Calu3 (cell line): ENCODE measurements at regions not wholly inside any gene's neighbourhood (a gene's known extent, or its start where the extent isn't known, plus 50 kb on each side); places are given as distances from the start of the nearest gene placed in this dataset.

ENCODE experiments used
- BruUV-seq: library from RNA; stranded (reverse); fragments of 400-500 nt; replicated peaks from 2 replicates; lab custom pipeline; 2021; lab: Mats Ljungman, UMichigan
- CTCF ChIA-PET: fragments of 300-600 bp; sonication (Branson Sonifier 250); formaldehyde crosslinking; loops from one replicate; lab custom pipeline; 2022; ENCODE audit warnings: antibody characterized with exemption; lab: Charles Lee
- DNase-seq: peaks from one replicate; pipeline ENCODE4 v3.0.0; 2022
- H3K27ac Mint-ChIP-seq: one replicate; pipeline ENCODE4 v1.8.0; 2022; ENCODE audit warnings: mixed read lengths; ENCODE audit not compliant: unreplicated experiment
- H3K27me3 Mint-ChIP-seq: one replicate; pipeline ENCODE4 v1.8.0; 2022; ENCODE audit warnings: mixed read lengths; ENCODE audit not compliant: unreplicated experiment
- H3K36me3 Mint-ChIP-seq: one replicate; pipeline ENCODE4 v1.8.0; 2022; ENCODE audit warnings: mild to moderate bottlenecking, moderate library complexity, mixed read lengths; ENCODE audit not compliant: insufficient read depth, unreplicated experiment
- H3K4me1 Mint-ChIP-seq: one replicate; pipeline ENCODE4 v1.8.0; 2022; ENCODE audit warnings: mild to moderate bottlenecking, low read depth, mixed read lengths; ENCODE audit not compliant: unreplicated experiment
- H3K4me3 Mint-ChIP-seq: one replicate; pipeline ENCODE4 v1.8.0; 2022; ENCODE audit warnings: mild to moderate bottlenecking, low read depth, moderate library complexity, mixed read lengths; ENCODE audit not compliant: unreplicated experiment
- H3K9me3 Mint-ChIP-seq: one replicate; pipeline ENCODE4 v1.8.0; 2022; ENCODE audit warnings: low read depth, mixed read lengths; ENCODE audit not compliant: unreplicated experiment
- intact Hi-C: fragments of 100-400 bp; cut with micrococcal nuclease; formaldehyde crosslinking; loops from one replicate; pipeline ENCODE4 v1.10.0; 2022; ENCODE audit not compliant: unreplicated experiment
- TF ChIP-seq, protein P1 (sequence below): fragments of 200-600 bp; IDR thresholded peaks from one replicate; pipeline ENCODE4 v1.8.0; 2022; ENCODE audit warnings: antibody characterized with exemption; ENCODE audit not compliant: unreplicated experiment

DNA sequence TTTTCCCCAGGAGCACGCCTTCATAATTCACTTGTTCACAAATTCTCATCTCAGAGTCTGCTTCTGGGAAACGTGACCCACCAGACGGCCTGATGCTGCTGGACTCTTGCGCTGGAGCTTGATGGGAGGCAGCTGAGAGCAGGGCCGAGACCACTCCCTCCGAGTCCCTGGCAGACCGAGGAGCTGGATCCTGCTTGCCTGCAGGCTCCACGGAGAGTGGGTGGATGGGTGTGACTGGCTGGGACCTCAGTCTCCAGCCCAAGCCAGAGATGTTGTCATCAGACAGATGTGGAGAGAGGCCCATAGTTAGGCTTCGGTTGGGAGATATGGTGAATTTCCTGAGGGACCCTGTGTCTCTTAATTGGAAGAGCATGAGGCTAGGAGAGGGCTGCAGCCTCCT lies 76.4 kb downstream of the TSN start:
- no peak for DNase-seq
- TF ChIP-seq, protein P1, sequence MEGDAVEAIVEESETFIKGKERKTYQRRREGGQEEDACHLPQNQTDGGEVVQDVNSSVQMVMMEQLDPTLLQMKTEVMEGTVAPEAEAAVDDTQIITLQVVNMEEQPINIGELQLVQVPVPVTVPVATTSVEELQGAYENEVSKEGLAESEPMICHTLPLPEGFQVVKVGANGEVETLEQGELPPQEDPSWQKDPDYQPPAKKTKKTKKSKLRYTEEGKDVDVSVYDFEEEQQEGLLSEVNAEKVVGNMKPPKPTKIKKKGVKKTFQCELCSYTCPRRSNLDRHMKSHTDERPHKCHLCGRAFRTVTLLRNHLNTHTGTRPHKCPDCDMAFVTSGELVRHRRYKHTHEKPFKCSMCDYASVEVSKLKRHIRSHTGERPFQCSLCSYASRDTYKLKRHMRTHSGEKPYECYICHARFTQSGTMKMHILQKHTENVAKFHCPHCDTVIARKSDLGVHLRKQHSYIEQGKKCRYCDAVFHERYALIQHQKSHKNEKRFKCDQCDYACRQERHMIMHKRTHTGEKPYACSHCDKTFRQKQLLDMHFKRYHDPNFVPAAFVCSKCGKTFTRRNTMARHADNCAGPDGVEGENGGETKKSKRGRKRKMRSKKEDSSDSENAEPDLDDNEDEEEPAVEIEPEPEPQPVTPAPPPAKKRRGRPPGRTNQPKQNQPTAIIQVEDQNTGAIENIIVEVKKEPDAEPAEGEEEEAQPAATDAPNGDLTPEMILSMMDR, result no peak
- Mint-ChIP-seq H3K36me3 (no peaks in the 10 kb centered on the region), H3K4me1 (no peaks in the 10 kb centered on the region), H3K27me3 (peaks cover 27% of the 10 kb centered on the region), H3K27ac (no peak overlapping the region), H3K4me3 (no peak overlapping the region), H3K9me3 (no peaks in the 10 kb centered on the region)
- intact Hi-C loops, result no loop called here
- no TSS peak for BruUV-seq
- CTCF ChIA-PET, result interaction anchor here (0.7 kb wide), 1 partner anchor 25 kb away, joined by 3 read pairs; no protein-coding TSS in a partner anchor

DNA sequence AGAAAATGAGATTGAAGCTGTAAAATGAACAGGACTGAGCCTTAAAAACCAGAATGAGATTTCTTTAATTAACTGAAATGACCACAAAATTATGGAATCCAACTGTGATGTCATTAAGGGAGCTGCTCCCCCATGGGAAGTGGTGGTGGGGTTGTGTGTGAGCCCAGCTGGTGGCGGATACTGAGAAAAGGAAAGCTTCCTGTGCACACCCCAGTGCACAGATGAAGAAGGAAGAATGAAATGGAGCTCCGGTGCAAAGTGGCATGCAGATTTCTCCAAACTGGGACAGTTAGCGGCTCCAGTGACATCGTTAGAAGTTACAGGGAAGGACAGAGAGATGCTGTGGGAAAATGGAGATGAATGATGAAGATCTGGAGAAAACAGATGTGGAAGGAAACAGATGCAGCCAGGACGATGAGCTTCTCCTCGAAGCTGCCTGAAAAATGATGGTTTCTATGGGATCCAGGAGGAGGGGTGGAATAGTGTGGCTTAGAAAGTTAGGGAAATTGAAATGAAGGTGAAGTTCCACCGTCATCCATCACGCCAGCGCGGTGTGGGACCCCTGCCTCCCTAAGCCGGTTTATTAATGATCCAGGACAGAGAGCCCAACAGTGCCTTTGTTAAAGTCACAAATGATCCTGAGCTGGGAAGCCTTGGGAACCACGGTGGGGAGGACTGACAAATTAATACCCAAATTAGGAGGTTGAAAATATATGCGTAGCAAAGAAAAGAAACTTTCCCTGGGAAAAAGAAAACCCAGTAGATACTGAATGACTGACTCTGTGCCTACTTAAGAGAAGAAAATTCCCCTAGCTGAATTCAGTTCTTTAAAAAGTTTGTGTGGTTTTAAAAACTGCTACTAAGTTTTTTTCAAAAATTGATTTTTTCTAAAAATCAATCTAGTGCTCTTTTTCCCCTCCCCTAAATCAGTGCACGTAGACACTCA lies 77.2 kb downstream of the TSN start:
- DNase-seq, result no peak
- no TSS peak for BruUV-seq
- intact Hi-C loops, result no loop called here
- H3K27me3 Mint-ChIP-seq, result peaks cover 35% of the 10 kb centered on the region
- no peaks in the 10 kb centered on the region for H3K36me3 Mint-ChIP-seq
- no peak overlapping the region for H3K27ac Mint-ChIP-seq
- TF ChIP-seq, protein P1, result no peak
- H3K4me1 Mint-ChIP-seq, result no peaks in the 10 kb centered on the region
- CTCF ChIA-PET, result interaction anchor here (1.2 kb wide), 1 partner anchor 21 kb away, joined by 3 read pairs; no protein-coding TSS in a partner anchor
- H3K9me3 Mint-ChIP-seq, result no peaks in the 10 kb centered on the region
- no peak overlapping the region for H3K4me3 Mint-ChIP-seq

DNA sequence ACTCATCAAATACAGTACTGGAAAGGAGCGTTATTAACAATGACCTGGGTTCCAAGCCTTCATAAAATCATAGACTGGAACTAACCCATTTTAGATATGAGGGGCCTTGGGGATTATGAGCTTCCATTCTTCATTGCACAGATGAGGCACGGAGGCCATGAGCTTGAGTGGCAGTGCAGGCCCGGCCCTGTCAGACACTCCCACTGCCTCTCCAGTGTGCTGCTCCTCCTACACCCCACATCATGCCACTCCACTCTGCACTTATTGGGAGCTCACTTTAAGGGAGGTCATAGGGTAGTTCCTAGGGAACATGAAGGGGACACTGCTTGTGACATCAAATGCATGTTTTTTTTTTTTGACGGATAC lies 77.9 kb downstream of the TSN start:
- no TSS peak for BruUV-seq
- DNase-seq, result no peak
- Mint-ChIP-seq H3K9me3 (no peaks in the 10 kb centered on the region), H3K27ac (no peak overlapping the region), H3K4me3 (no peak overlapping the region), H3K27me3 (peaks cover 42% of the 10 kb centered on the region), H3K4me1 (no peaks in the 10 kb centered on the region), H3K36me3 (no peaks in the 10 kb centered on the region)
- intact Hi-C loops, result no loop called here
- TF ChIP-seq, protein P1, result no peak
- CTCF ChIA-PET, result interaction anchor here (1.2 kb wide), 1 partner anchor 22 kb away, joined by 3 read pairs; no protein-coding TSS in a partner anchor

DNA sequence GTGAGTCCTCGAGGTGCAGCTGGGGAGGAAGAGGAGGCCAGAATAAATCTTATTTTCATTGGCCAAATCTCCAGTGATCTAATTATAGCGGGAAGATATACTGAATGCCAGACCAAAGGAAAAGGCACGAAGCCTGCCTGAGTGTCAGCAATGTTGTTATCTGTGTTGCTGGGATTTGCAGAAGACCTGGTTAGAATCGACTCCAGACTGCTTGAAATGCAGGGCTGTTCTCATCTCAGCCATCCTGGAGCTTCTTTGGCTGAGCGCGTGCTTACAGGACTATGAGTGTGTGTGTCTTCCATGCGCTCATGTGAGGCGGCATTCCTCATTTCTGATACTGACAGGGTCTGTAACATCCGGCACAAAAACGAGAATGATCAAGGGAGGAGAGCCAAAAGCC lies 81.2 kb downstream of the TSN start:
- Mint-ChIP-seq H3K27me3 (peaks cover 54% of the 10 kb centered on the region), H3K36me3 (no peaks in the 10 kb centered on the region), H3K4me3 (no peak overlapping the region), H3K4me1 (no peaks in the 10 kb centered on the region), H3K9me3 (no peaks in the 10 kb centered on the region), H3K27ac (no peak overlapping the region)
- BruUV-seq, result no TSS peak
- intact Hi-C loops, result no loop called here
- TF ChIP-seq, protein P1, result no peak
- CTCF ChIA-PET, result no interaction called here
- DNase-seq, result no peak
